Hematopoietic multipotent progenitor cell (in vitro differentiated cells): ENCODE measurements at regions not wholly inside any gene's neighbourhood (a gene's known extent, or its start where the extent isn't known, plus 50 kb on each side); places are given as distances from the start of the nearest gene placed in this dataset.

ENCODE experiments used
- DNase-seq, 3 donors: peaks; one replicate each; pipeline ENCODE4 v3.0.0-alpha.2; 2011 to 2015; ENCODE audit warnings: low read depth in 2 of 3, low spot score in 2 of 3

GRCh38 chr17:71337938-71338337, 782.9 kb upstream of the SOX9 start:
- DNase-seq = no peak

DNA sequence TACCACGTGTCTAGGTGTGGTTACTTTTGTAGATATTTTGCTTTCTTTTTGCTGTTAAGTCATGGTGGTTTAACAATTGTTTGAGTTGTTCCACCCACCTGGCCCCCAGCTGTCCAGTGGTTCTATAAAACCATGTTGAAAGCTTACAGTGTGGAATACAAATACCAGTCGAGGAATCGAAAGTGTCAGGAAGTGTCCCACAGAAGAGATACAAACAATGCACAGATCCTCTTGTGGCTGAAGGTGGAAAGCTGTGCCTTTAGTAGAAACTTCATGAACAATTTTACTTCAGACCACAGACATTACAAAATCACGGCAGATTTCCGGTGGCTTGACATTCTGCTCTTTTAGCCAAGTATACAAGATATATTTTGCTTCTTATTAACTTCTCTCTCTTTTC, 782.4 kb upstream of the SOX9 start:
- DNase-seq = no peak

DNA sequence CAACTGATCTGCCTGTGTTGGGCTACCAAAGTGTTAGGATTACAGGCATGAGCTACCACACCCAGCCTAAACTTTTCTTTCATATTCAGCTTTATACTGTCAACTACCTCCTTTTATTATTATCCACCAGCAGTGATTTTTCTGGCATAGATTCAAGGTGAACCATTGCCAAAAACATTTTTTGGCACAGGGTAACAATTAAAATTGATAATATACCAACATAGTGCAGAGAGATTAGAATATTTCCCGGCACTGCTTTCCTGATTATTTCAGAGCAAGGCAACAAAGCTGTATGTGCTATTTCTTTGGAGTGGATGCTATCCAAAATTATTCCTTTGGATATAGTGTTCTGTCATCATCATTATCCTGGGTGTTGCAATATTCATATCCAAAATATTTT, 781.6 kb upstream of the SOX9 start:
- no peak for DNase-seq

DNA sequence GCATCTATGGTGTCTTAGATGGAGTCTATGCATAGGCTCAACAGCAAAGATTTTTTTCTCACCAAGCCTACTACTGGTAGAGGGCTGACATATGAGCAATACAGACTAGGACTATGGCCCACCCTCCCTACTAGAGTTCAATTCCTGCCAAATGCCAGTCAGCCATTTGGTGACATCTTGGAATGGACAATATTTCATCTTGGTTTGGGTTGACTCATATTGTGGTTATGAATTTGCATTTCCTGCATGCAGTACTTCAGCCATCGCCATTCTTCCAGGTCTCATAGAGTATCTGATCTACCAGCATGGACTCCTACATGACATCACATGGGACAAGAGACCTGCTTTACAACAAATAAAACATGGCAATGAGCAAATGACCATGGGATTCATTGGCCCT, 778.1 kb upstream of the SOX9 start:
- no peak for DNase-seq

GRCh38 chr17:71349908-71350600, 770.8 kb upstream of the SOX9 start:
- no peak for DNase-seq

- no peak for DNase-seq
These were observed 760.5 kb upstream of the SOX9 start for GRCh38 chr17:71360301-71360700.

GRCh38 chr17:71361656-71362450, 759.0 kb upstream of the SOX9 start:
- no peak for DNase-seq

- DNase-seq = no peak
These were observed 757.2 kb upstream of the SOX9 start for GRCh38 chr17:71363661-71364060.

DNA sequence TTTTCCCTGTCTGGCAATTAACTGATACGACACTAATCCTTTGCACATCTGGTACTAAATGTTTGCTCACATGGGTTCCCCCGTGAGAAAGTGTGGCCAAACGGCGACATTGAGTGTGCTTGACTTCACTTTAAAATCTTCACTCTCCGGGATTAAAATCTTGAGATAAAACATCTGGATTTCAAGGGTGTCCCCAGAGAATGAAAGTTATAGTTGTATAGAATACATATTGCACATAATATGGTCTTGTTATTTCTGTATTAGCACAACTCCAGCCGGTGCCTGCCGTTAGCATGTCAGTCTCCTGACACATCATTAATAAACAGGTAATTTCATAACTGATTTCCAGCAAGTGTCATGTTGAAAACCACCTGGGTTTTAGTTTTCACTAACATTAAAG, 749.0 kb upstream of the SOX9 start:
- DNase-seq = no peak

DNA sequence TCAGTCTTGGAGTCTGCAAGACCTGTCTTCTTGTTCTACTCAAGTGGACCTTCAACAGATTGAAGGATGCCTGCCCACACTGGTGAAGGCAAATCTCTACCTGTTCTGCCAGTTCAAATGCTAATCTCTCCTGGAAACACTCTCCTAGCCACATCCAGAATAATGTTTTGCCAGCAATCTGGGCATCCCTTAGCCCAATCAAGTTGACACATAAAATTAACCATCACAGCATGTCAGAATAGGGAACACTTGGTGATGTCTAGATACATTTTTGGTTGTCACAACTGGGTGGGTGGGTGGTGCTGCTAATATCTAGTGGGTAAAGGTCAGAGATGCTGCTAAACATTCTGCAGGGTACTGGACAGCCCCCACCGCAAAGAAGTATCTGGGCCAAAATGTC, 744.9 kb upstream of the SOX9 start:
- DNase-seq = no peak

- DNase-seq = no peak
These were observed 743.9 kb upstream of the SOX9 start for GRCh38 chr17:71376933-71377332.

DNA sequence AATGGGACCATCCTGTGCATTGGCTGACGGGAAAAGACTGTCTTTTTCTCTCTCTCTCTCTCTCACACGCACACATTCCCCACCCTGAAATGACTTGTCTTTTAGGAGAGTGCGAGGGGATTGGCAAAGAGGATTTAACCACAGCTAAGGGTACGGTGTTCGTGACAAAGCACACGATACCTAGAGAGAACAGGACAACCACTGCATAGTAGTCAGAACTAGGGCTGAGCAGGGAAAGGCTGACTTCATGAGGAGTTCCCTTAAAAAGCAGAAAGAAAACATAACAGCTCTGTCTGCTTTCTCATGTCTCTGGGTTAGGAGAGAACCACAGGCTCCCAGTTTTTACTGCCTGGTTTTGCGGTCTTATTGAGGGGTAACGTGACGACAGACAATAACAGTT, 742.8 kb upstream of the SOX9 start:
- DNase-seq = no peak

DNA sequence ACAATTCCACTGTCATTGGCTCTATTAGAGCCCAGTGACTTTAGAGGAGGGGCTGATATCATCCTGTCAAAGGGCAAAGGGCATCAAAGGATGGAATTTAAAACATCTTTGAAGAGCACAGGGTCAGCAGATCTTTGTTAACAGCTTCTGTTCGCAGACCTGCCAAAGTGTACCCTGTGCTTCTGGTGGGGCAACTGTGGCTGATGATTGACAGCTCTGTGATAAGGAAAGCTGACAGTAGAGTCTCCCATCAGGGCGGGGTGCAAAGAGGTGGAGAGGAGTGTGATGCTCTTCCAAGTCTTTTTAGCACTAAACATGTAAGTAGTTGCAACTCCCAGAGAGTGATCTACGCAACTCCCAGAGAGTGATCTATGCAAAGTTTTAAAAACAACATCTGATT, 742.1 kb upstream of the SOX9 start:
- DNase-seq = no peak

- DNase-seq = no peak
These were observed 741.3 kb upstream of the SOX9 start for GRCh38 chr17:71379512-71379911.

- no peak for DNase-seq
These were observed 740.3 kb upstream of the SOX9 start for GRCh38 chr17:71380535-71380934.

GRCh38 chr17:71380936-71381335, 739.9 kb upstream of the SOX9 start:
- no peak for DNase-seq

- no peak for DNase-seq
These were observed 737.7 kb upstream of the SOX9 start for GRCh38 chr17:71383091-71383490.

DNA sequence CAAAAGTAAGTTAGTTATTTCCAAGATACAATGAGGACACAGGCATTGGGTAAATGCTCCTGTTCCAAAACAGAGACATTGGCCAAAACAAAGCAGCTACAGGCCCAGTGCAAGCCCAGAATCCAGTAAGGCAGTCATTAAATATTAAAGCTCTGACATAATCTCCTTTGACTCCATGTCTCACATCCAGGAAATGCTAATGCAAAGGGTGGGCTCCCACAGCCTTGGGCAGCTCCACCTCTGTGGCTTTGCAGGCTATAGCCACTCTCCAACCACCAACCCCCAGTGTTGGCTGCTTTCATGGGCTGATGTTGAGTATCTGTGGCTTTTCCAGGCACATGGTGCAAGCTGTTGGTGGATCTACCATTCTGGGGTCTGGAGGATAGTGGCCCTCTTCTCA, 733.4 kb upstream of the SOX9 start:
- no peak for DNase-seq

DNA sequence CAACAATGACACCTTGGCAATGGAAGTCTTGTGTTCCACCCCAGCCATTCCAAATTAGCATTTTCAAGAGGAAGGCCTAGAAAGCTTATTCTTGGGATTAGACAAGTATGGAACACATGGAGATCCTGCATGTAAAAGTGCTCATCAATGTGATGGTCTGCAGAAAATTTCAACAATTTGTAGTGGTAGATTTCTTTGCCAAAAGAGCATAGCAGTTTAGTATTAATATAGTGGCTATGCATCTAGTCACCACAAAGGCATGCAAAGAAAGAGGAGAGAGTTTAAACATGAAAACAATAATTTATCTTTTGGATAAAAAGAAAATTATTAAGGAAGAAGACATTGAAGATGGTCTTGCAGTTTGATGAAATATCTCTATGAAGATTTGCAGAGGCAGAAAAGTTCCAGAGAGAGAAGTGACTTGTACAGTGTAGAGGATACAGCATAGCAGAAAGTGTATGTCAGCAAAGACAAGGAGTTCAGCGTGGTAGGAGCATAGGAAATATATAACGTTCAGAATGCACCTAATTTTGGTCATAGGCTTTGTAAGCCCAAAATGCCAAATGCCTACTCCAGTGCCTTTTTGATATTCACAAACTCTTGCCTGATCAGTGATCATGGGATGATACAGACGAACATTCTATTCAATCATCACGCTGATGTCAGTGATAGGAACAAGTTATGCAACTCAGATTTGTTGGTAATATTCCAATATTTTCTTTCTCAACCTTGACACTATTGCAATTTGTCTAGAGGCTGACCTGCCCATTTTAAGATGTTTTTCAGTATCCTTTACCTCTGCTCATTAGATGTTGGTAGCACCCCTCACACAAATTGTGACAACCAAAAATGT, 727.9 kb upstream of the SOX9 start:
- no peak for DNase-seq

GRCh38 chr17:71395901-71396300, 724.9 kb upstream of the SOX9 start:
- DNase-seq = no peak

DNA sequence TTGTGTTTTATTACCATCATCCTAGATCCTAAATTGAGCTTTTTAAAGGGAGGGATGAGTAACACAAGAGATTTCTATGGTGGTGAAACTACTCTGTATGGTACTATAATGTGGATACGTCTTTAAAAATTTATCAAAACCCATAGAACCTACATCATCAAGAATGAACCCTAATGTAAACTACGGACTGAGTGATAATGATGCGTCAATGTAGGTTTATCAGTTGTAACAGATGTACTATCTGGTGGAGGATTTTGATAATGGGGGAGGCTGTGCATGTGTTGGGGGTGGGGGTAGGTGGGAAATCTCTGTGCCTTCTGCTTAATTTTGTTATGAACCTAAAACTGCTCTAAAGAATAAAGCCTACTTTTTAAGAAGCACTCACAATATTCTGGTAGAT, 724.1 kb upstream of the SOX9 start:
- no peak for DNase-seq

DNA sequence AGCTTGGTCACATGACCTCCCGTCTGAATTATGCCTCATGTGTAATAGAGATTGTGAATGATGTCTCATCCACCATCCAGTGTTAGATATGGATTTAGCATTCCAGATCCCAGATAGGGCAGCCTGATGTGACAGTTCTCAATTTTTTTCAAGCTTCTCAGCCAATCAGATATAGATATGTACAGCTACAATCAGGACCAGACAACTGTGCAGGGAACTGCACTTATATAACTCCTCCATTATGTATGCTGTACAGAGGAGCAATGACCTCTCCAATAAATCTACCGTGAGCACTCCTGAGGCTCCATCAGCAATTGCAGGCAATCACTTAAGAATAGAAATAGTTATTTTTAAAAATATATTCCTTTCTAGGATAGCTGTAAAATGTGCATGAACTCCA, 722.8 kb upstream of the SOX9 start:
- no peak for DNase-seq
